HG02759 (cell line): ENCODE measurements at regions not wholly inside any gene's neighbourhood (a gene's known extent, or its start where the extent isn't known, plus 50 kb on each side); places are given as distances from the start of the nearest gene placed in this dataset.

Experiments used
- ATAC-seq: cut with Tn5 transposase; IDR thresholded peaks from one replicate; pipeline ENCODE4 v1.9.1; 2021; ENCODE audit warnings: mild to moderate bottlenecking, moderate library complexity; ENCODE audit not compliant: unreplicated experiment

GRCh38 chr12:60034147-60034546, 438.3 kb downstream of the SLC16A7 start:
- ATAC-seq, result no peak

DNA sequence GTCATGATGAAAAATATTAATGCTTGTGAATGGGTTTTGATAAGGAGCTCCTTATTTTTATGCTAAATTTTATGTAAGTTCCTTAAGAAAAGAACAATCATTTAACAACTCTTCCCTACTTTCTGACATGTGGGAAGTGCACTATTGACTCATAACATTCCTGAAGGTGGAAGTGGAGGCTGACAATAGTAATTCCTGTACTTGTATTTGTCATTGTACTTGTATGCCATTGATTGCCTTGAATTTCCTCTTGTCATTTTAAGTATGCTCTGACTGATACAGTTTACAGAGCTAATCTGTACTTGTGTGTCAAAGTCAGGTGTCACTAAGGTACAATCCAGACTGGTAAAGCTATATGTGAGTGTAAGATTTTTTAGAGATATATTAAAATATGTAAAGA, 440.0 kb downstream of the SLC16A7 start:
- no peak for ATAC-seq

- no peak for ATAC-seq
Observed at GRCh38 chr12:60042835-60043234, 447.0 kb downstream of the SLC16A7 start.

GRCh38 chr12:60043236-60043635, 447.4 kb downstream of the SLC16A7 start:
- no peak for ATAC-seq

GRCh38 chr12:60052483-60052882, 456.7 kb downstream of the SLC16A7 start:
- ATAC-seq, result no peak

GRCh38 chr12:60059180-60059579, 463.4 kb downstream of the SLC16A7 start:
- ATAC-seq, result no peak

GRCh38 chr12:60066655-60067054, 470.8 kb downstream of the SLC16A7 start:
- no peak for ATAC-seq

DNA sequence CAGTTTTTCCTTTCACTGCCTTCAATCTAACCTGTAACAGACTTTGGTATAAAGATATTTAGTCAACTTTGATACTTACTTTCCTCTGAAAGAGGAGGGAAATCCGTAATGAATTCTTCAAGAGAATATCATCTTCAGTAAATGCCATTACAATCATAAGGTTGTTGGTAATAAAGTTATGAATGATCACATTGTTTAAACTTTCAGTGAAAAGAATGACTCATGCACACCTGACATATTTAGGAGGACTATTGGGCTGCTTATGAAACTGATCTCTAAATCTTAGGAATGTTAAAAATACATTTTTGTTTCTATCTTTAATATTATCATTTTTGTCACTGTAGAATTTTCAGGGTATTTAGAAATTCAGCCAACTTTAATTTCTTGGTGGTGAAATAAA, 474.7 kb downstream of the SLC16A7 start:
- ATAC-seq, result no peak

- ATAC-seq, result no peak
Observed at GRCh38 chr12:60071759-60072191, 475.9 kb downstream of the SLC16A7 start.

DNA sequence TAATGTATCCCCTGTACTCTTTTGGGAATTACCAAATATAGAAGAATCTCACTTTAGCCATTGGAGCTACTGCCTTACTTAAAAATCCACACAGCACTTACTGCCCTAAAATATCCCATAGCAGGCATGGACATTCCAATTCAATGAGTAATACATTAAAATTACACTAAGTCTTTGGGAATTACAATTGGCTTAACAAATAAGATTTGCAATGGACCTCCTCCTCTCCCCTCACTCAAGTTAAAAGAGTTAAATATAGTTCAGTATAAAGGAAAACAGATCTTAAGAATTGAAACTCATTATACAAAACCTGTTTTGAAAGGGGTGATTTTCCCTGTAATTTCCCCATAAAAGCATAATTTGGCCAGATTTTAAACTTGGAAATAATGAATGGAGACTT, 477.1 kb downstream of the SLC16A7 start:
- no peak for ATAC-seq

DNA sequence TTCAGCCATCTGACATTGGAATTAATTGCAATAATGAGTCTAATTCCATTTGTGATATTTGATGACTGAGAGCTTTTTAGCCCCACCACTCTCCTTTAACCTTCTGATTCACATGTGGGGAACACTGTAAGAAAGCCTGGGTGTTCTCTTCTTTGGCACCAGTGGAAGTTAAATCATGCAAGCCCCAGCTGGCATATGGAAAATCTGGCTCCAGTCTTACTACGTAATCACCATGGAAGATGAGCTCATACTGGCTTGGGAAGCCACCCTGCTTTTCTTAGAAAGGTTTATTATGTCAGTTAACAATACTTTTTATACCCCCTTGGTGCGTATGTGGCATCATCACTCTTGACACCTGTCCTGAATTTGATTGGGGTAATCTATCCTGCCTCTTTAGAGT, 479.3 kb downstream of the SLC16A7 start:
- no peak for ATAC-seq

- no peak for ATAC-seq
Observed at GRCh38 chr12:60078026-60078425, 482.2 kb downstream of the SLC16A7 start.

GRCh38 chr12:60093428-60093827, 497.6 kb downstream of the SLC16A7 start:
- no peak for ATAC-seq

DNA sequence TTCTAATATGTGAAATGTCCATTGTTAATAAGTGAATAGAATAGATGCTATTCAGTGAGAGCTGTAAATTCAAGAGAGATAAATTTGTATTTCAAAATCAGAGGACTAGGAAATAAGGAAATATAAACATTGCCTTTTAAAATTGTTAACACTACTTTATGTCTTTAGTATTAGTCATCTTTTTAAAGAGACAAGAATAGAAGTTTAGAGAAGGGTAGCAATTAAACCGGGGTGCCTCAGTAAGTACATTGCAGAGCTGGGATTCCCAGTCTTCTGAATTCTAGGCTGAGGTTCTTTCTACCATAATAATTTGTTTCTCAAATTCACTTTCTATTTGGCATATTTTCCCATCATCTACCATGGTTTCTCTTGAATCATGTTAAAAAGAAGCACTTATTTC, 498.6 kb downstream of the SLC16A7 start:
- ATAC-seq, result no peak

- ATAC-seq, result no peak
Observed at GRCh38 chr12:60096727-60097126, 500.9 kb downstream of the SLC16A7 start.

- no peak for ATAC-seq
Observed at GRCh38 chr12:60100160-60100559, 504.3 kb downstream of the SLC16A7 start.

DNA sequence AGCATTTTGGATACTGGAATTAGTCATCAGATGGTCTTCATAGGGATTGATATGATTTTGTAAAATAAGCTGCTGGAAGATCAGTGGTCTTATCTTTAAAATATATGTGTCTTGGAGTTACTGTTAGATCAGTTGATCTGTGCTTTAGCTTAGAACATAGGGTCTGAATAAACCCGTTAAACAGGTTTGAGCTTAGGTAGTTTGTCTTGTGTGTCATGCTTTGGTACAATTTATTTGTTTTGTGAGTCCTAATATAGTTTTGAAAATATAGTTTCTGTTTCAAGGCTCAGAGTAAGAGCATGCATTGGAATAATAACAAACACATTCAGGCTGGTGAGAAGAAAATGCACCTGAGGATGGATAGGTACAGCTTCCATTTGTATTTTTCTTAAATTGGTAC, 505.0 kb downstream of the SLC16A7 start:
- no peak for ATAC-seq

- ATAC-seq, result no peak
Observed at GRCh38 chr12:60101715-60102114, 505.9 kb downstream of the SLC16A7 start.

DNA sequence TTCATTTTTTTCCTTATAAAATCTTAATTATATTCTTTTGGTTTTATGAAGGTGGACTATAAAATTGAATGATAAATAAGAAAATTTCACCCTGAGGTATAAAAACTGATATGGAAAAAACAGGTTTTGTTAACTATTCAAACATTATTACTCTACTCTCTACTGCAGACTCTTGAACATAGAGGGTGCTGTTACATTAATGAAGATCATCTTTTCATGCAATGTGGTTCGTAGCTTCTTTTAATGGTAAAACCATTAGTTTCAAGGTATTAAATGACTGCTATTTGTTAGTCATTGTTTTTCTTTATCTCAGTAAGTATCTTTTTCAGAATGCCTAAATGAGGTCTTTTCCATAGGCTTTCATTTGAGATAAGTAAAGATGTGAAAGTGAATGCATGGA, 510.4 kb downstream of the SLC16A7 start:
- ATAC-seq, result no peak

GRCh38 chr12:60107992-60108391, 512.2 kb downstream of the SLC16A7 start:
- no peak for ATAC-seq

DNA sequence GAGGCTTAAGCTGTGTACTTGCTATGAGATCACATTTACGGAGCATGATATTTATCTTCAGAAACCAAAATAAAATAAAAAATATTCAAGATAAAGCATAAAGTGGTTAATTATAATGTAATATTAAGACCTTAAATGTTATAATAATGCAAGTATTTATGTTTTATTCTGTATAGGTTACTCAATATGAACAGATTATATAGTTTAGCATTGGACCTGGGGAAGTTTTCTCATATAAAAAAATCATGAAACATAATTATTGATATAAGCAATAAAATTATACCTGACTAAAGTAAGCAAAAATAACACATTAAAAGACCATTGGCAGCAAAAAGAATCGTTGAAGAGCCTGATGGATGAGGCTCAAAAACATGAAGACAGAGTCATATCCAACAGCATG, 516.2 kb downstream of the SLC16A7 start:
- no peak for ATAC-seq

GRCh38 chr12:60112763-60113162, 516.9 kb downstream of the SLC16A7 start:
- no peak for ATAC-seq

GRCh38 chr12:60114169-60114568, 518.3 kb downstream of the SLC16A7 start:
- no peak for ATAC-seq

DNA sequence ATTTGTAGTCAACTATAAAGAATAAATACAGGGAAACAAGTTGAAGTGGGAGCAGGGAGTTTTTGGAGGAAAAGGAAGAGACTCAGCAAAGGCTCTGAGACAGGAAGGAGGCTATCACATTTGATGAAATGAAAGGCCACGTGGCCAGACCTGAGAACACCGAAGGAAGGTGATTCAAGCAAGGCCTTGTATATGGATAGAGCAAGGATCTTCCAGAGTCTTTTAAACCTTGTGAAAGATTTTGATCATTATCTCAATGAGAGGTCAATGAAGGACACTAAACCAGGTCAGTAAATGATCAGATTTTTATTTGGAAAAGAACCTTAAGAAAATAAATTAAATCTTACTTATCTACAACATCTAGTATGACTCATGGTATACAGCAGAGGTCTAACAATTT, 523.5 kb downstream of the SLC16A7 start:
- no peak for ATAC-seq
